A673 (cell line): ENCODE measurements at regions not wholly inside any gene's neighbourhood (a gene's known extent, or its start where the extent isn't known, plus 50 kb on each side); places are given as distances from the start of the nearest gene placed in this dataset.
A peak's percentile ranks its signal among the peaks of the same experiment; 100 is the strongest.

Experiments used
- BruUV-seq: library from RNA; stranded (reverse); fragments of 400-500 nt; replicated peaks from 2 replicates; lab custom pipeline; 2021; lab: Mats Ljungman, UMichigan
- CTCF ChIA-PET: fragments of 300-600 bp; sonication (Branson Sonifier 250); formaldehyde crosslinking; loops from one replicate; lab custom pipeline; 2022; ENCODE audit warnings: antibody characterized with exemption; lab: Charles Lee
- POLR2A ChIA-PET: fragments of 300-600 bp; sonication (Branson Sonifier 250); formaldehyde crosslinking; loops from one replicate; lab custom pipeline; 2022; ENCODE audit warnings: antibody characterized with exemption; ENCODE audit not compliant: low non-redundant PET; lab: Charles Lee
- DNase-seq: peaks from one replicate; pipeline ENCODE4 v3.0.0-alpha.2; 2015; ENCODE audit warnings: low spot score
- H3K27ac ChIP-seq: fragments of 200-600 bp; sonication (generic); 2 replicates; pipeline ENCODE4 v1.5.1; 2016; ENCODE audit warnings: mixed run types, low read depth, mild to moderate bottlenecking, mixed read lengths, antibody characterized with exemption, low read length; ENCODE audit not compliant: poor library complexity, severe bottlenecking
- H3K27me3 ChIP-seq: fragments of 200-600 bp; sonication (generic); replicated peaks from 2 replicates; pipeline ENCODE4 v1.6.1; 2017; ENCODE audit warnings: mixed run types, low read depth, mild to moderate bottlenecking, mixed read lengths, antibody characterized with exemption, low read length; ENCODE audit not compliant: insufficient read depth, poor library complexity
- H3K36me3 ChIP-seq: fragments of 200-600 bp; sonication (generic); 2 replicates; pipeline ENCODE4 v1.6.1; 2016; ENCODE audit warnings: mixed run types, mild to moderate bottlenecking, mixed read lengths, antibody characterized with exemption, low read length; ENCODE audit not compliant: insufficient read depth, poor library complexity, severe bottlenecking
- H3K4me1 ChIP-seq: fragments of 200-600 bp; sonication (generic); 2 replicates; pipeline ENCODE4 v1.6.1; 2017; ENCODE audit warnings: mixed run types, mild to moderate bottlenecking, mixed read lengths, antibody characterized with exemption, low read length; ENCODE audit not compliant: insufficient read depth, poor library complexity, severe bottlenecking
- H3K4me3 ChIP-seq: fragments of 200-600 bp; sonication (generic); 2 replicates; pipeline ENCODE4 v1.5.1; 2016; ENCODE audit warnings: low read depth, mixed run types, mild to moderate bottlenecking, mixed read lengths, low read length; ENCODE audit not compliant: poor library complexity, severe bottlenecking
- H3K9me3 ChIP-seq: fragments of 200-600 bp; sonication (generic); 2 replicates; pipeline ENCODE4 v1.6.1; 2016; ENCODE audit warnings: mixed run types, low read depth, mild to moderate bottlenecking, mixed read lengths, antibody characterized with exemption, low read length; ENCODE audit not compliant: poor library complexity, severe bottlenecking
- CTCF ChIP-seq: fragments of 300-800, 200-600 bp; sonication (generic); conservative IDR thresholded peaks from 2 replicates; pipeline ENCODE4 v1.5.1; 2017; ENCODE audit warnings: low read depth, mild to moderate bottlenecking, antibody characterized with exemption, low read length, moderate library complexity, mixed read lengths
- EZH2 ChIP-seq: fragments of 200-600 bp; sonication (generic); IDR thresholded peaks from 2 replicates; pipeline ENCODE4 v1.6.1; 2017; ENCODE audit warnings: borderline replicate concordance, low read depth, mild to moderate bottlenecking, mixed read lengths, antibody characterized with exemption, low read length; ENCODE audit not compliant: poor library complexity, severe bottlenecking
- intact Hi-C: fragments of 100-400 bp; cut with micrococcal nuclease; formaldehyde crosslinking; loops from one replicate; pipeline ENCODE4 v1.10.0; 2022; ENCODE audit not compliant: unreplicated experiment

- CTCF ChIA-PET = no interaction called here
- intact Hi-C loops = loop anchor here (2.0 to 10.0 kb wide), 4 partner anchors 37 to 1819 kb away; partner anchors contain the start of genes CDC73 and RGS2
- BruUV-seq = no TSS peak
- POLR2A ChIA-PET = no interaction called here
- TF ChIP-seq CTCF = no peak
- Histone ChIP-seq H3K4me3 (no peak overlapping the region), H3K27me3 (no peaks in the 10 kb centered on the region), H3K4me1 (peaks cover 21% of the 10 kb centered on the region), H3K36me3 (no peaks in the 10 kb centered on the region), H3K27ac (no peak overlapping the region), H3K9me3 (no peaks in the 10 kb centered on the region)
- no peak for DNase-seq
Observed at GRCh38 chr1:192475329-192475728, 100.2 kb upstream of the RGS1 start.

DNA sequence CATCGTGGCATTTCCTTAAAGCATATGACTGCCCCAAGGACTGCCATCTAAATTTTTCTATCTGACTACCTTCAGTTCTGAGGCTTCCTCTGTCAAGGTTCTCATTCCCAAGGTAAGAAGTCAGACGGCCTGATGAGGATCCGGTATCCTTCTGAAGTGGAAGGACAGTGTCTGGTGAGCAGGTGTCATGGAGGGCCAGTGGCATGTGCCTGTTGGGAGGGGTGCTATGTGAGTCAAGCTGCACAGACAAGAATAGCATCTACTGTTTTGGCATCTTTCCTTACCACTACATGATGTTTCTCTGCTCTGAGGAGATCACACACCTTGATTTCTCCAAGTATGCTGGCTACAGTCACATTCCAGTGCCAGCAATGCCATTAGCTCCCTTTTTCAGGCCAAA, 99.6 kb upstream of the RGS1 start:
- POLR2A ChIA-PET = interaction anchor here (0.7 kb wide), 1 partner anchor 103 kb away, joined by 5 read pairs; no protein-coding TSS in a partner anchor

DNA sequence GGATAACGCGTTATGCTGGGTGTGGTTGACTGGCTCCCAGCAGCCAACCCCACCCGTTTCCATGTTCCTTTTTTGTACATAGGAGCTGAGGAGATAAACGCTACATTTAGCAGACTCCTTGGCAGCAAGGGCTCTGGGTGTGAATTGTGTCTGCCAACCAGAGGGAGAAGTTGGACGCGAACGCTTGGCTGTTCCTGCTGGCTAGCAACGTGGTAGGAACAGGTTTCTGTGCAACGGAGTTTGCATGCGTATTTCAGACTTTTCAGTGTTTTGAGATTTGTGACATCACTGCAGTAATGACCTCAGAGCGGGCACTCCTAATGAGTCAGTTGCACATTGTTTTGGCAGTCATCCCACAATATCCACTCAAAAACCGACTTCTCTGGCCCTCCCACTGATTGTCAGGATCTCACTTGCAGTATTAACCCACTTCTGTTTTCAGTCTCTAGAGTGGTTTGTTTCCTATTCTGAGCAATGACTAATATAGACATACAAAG, 98.7 kb upstream of the RGS1 start:
- ChIA-PET POLR2A (no interaction called here), CTCF (interaction anchor here (0.5 to 1.2 kb wide), 4 partner anchors 134 to 326 kb away, joined by 3 to 5 read pairs (median 4); no protein-coding TSS in a partner anchor)
- Histone ChIP-seq H3K9me3 (peaks cover 4% of the 10 kb centered on the region), H3K27ac (no peak overlapping the region), H3K4me3 (no peak overlapping the region), H3K36me3 (no peaks in the 10 kb centered on the region), H3K27me3 (no peaks in the 10 kb centered on the region), H3K4me1 (peaks cover 21% of the 10 kb centered on the region)
- peak; percentile 56 for DNase-seq
- TF ChIP-seq EZH2 (no peak), CTCF (no peak)
- no TSS peak for BruUV-seq
- intact Hi-C loops = loop anchor here (1.0 to 10.0 kb wide), 5 partner anchors 35 to 1818 kb away; partner anchors contain the start of gene RGS2

More for the DNA sequence above, 99.6 kb upstream of the RGS1 start:
- no peak overlapping the region for H3K4me3 ChIP-seq
- peaks cover 4% of the 10 kb centered on the region for H3K9me3 ChIP-seq
- no peak for DNase-seq
- BruUV-seq = no TSS peak
- CTCF ChIA-PET = interaction anchor here (0.6 kb wide), 1 partner anchor 135 kb away, joined by 3 read pairs; no protein-coding TSS in a partner anchor
- no peaks in the 10 kb centered on the region for H3K27me3 ChIP-seq
- no peaks in the 10 kb centered on the region for H3K36me3 ChIP-seq
- no peak overlapping the region for H3K27ac ChIP-seq
- TF ChIP-seq CTCF (no peak), EZH2 (no peak)
- peaks cover 21% of the 10 kb centered on the region for H3K4me1 ChIP-seq
- intact Hi-C loops = loop anchor here (2.0 to 10.0 kb wide), 4 partner anchors 36 to 1819 kb away; partner anchors contain the start of genes CDC73 and RGS2
